ENCODE measurements at regions not wholly inside any gene's neighbourhood (a gene's known extent, or its start where the extent isn't known, plus 50 kb on each side); places are given as distances from the start of the nearest gene placed in this dataset.
"Not testable (repeated sequence)": the region's sequence is repeated elsewhere in the genome, so short reads cannot be mapped to it uniquely, and the experiment has no call there.

GRCh38 chr20:17891131-17891530 is 77.5 kb downstream of the SNX5 start:
- Mint-ChIP-seq H3K27me3 (peaks cover 26% of the 10 kb centered on the region), H3K9me3 (peaks cover 11% of the 10 kb centered on the region), H3K4me1 (peaks cover 17% of the 10 kb centered on the region)
- H3K4me3 Mint-ChIP-seq, ATAC-seq, H3K27ac Mint-ChIP-seq, H3K36me3 Mint-ChIP-seq: not testable (repeated sequence)

- H3K36me3 Mint-ChIP-seq = peaks cover 7% of the 10 kb centered on the region
- peaks cover 24% of the 10 kb centered on the region for H3K27me3 Mint-ChIP-seq
- H3K4me1 Mint-ChIP-seq = peaks cover 14% of the 10 kb centered on the region
- H3K9me3 Mint-ChIP-seq = peaks cover 11% of the 10 kb centered on the region
- H3K4me3 Mint-ChIP-seq = no peak overlapping the region
- ATAC-seq = no peak
- no peak overlapping the region for H3K27ac Mint-ChIP-seq
Measured at GRCh38 chr20:17890330-17890729, 78.3 kb downstream of the SNX5 start.

GRCh38 chr20:17889226-17889625 is 79.4 kb downstream of the SNX5 start:
- H3K4me3 Mint-ChIP-seq = no peak overlapping the region
- H3K36me3 Mint-ChIP-seq = peaks cover 7% of the 10 kb centered on the region
- no peak overlapping the region for H3K27ac Mint-ChIP-seq
- H3K9me3 Mint-ChIP-seq = peaks cover 11% of the 10 kb centered on the region
- ATAC-seq = no peak
- H3K4me1 Mint-ChIP-seq = peaks cover 14% of the 10 kb centered on the region
- peaks cover 33% of the 10 kb centered on the region for H3K27me3 Mint-ChIP-seq

- peaks cover 11% of the 10 kb centered on the region for H3K4me1 Mint-ChIP-seq
- no peak overlapping the region for H3K4me3 Mint-ChIP-seq
- peaks cover 7% of the 10 kb centered on the region for H3K36me3 Mint-ChIP-seq
- H3K27ac Mint-ChIP-seq = no peak overlapping the region
- no peak for ATAC-seq
- peaks cover 43% of the 10 kb centered on the region for H3K27me3 Mint-ChIP-seq
- peaks cover 11% of the 10 kb centered on the region for H3K9me3 Mint-ChIP-seq
Measured at GRCh38 chr20:17888044-17888443, 80.5 kb downstream of the SNX5 start.

- ATAC-seq = no peak
- Mint-ChIP-seq H3K27me3 (peaks cover 44% of the 10 kb centered on the region), H3K27ac (no peak overlapping the region), H3K9me3 (peaks cover 11% of the 10 kb centered on the region), H3K36me3 (peaks cover 7% of the 10 kb centered on the region), H3K4me3 (no peak overlapping the region), H3K4me1 (peaks cover 17% of the 10 kb centered on the region)
Measured at GRCh38 chr20:17887331-17888030, 81.1 kb downstream of the SNX5 start.

GRCh38 chr20:17885544-17885943 is 83.0 kb downstream of the SNX5 start:
- H3K27me3 Mint-ChIP-seq = peaks cover 44% of the 10 kb centered on the region
- ATAC-seq = no peak

GRCh38 chr20:17885076-17885475 is 83.5 kb downstream of the SNX5 start:
- Mint-ChIP-seq H3K27me3 (peaks cover 44% of the 10 kb centered on the region), H3K27ac (no peak overlapping the region), H3K9me3 (peaks cover 7% of the 10 kb centered on the region), H3K4me3 (no peak overlapping the region), H3K4me1 (peaks cover 18% of the 10 kb centered on the region), H3K36me3 (peaks cover 7% of the 10 kb centered on the region)
- no peak for ATAC-seq

More at GRCh38 chr20:17885544-17885943, 83.0 kb downstream of the SNX5 start:
- no peak overlapping the region for H3K4me3 Mint-ChIP-seq
- H3K9me3 Mint-ChIP-seq = peaks cover 11% of the 10 kb centered on the region
- peaks cover 7% of the 10 kb centered on the region for H3K36me3 Mint-ChIP-seq
- H3K27ac Mint-ChIP-seq = no peak overlapping the region
- peaks cover 18% of the 10 kb centered on the region for H3K4me1 Mint-ChIP-seq

- H3K27ac Mint-ChIP-seq = peak overlapping the region; percentile 18
- peaks cover 20% of the 10 kb centered on the region for H3K4me1 Mint-ChIP-seq
- ATAC-seq = no peak
- peaks cover 2% of the 10 kb centered on the region for H3K9me3 Mint-ChIP-seq
- H3K36me3 Mint-ChIP-seq = peaks cover 3% of the 10 kb centered on the region
- no peak overlapping the region for H3K4me3 Mint-ChIP-seq
- peaks cover 40% of the 10 kb centered on the region for H3K27me3 Mint-ChIP-seq
Measured at GRCh38 chr20:17884307-17885003, 84.1 kb downstream of the SNX5 start.

GRCh38 chr20:17883592-17884306 is 84.8 kb downstream of the SNX5 start:
- Mint-ChIP-seq H3K9me3 (no peaks in the 10 kb centered on the region), H3K4me3 (no peak overlapping the region), H3K4me1 (peaks cover 27% of the 10 kb centered on the region), H3K36me3 (no peaks in the 10 kb centered on the region), H3K27ac (peak overlapping the region; percentile 18), H3K27me3 (peaks cover 36% of the 10 kb centered on the region)
- no peak for ATAC-seq

GRCh38 chr20:17882834-17883591 is 85.6 kb downstream of the SNX5 start:
- no peak overlapping the region for H3K4me3 Mint-ChIP-seq
- peak overlapping the region; percentile 18 for H3K27ac Mint-ChIP-seq

GRCh38 chr20:17882065-17882833 is 86.3 kb downstream of the SNX5 start:
- Mint-ChIP-seq H3K4me3 (no peak overlapping the region), H3K9me3 (no peaks in the 10 kb centered on the region), H3K4me1 (peaks cover 42% of the 10 kb centered on the region), H3K27me3 (peaks cover 28% of the 10 kb centered on the region), H3K27ac (peak overlapping the region; percentile 1), H3K36me3 (no peaks in the 10 kb centered on the region)
- ATAC-seq = no peak

More at GRCh38 chr20:17882834-17883591, 85.6 kb downstream of the SNX5 start:
- ATAC-seq = no peak
- peaks cover 34% of the 10 kb centered on the region for H3K4me1 Mint-ChIP-seq
- H3K27me3 Mint-ChIP-seq = peaks cover 35% of the 10 kb centered on the region
- no peaks in the 10 kb centered on the region for H3K36me3 Mint-ChIP-seq
- H3K9me3 Mint-ChIP-seq = no peaks in the 10 kb centered on the region

- H3K4me1 Mint-ChIP-seq = peaks cover 47% of the 10 kb centered on the region
- H3K4me3 Mint-ChIP-seq = no peak overlapping the region
- no peaks in the 10 kb centered on the region for H3K36me3 Mint-ChIP-seq
- no peak for ATAC-seq
- H3K27ac Mint-ChIP-seq = no peak overlapping the region
- no peaks in the 10 kb centered on the region for H3K9me3 Mint-ChIP-seq
- peaks cover 28% of the 10 kb centered on the region for H3K27me3 Mint-ChIP-seq
Measured at GRCh38 chr20:17881741-17882064, 86.9 kb downstream of the SNX5 start.

GRCh38 chr20:17878912-17879602 is 89.5 kb downstream of the SNX5 start:
- Mint-ChIP-seq H3K9me3 (no peaks in the 10 kb centered on the region), H3K4me3 (peak overlapping the region; percentile 32), H3K27me3 (peaks cover 10% of the 10 kb centered on the region)

More at GRCh38 chr20:17878912-17879602, 89.5 kb downstream of the SNX5 start:
- H3K36me3 Mint-ChIP-seq = no peaks in the 10 kb centered on the region
- peaks cover 50% of the 10 kb centered on the region for H3K4me1 Mint-ChIP-seq
- peak; percentile 77 for ATAC-seq
- peak overlapping the region; percentile 62 for H3K27ac Mint-ChIP-seq

Data from stimulated activated memory B cell treated with anti-CD40 and anti-IgM and Interleukin-4, amounts not matched to agents 10 μg/mL and 1 μg/mL and 100 μg/mL, for 72 hours (primary cell).